Muscle of leg (tissue), 3 donors: ENCODE measurements at regions not wholly inside any gene's neighbourhood (a gene's known extent, or its start where the extent isn't known, plus 50 kb on each side); places are given as distances from the start of the nearest gene placed in this dataset.

Experiments used
- DNase-seq: peaks from one replicate; pipeline ENCODE4 v3.0.0; 2013
- H3K27ac ChIP-seq: one replicate; pipeline ENCODE4 v1.5.1; 2013; ENCODE audit warnings: mild to moderate bottlenecking, low read length, control low read depth
- H3K27me3 ChIP-seq: one replicate; pipeline ENCODE4 v1.6.1; 2013; ENCODE audit warnings: low read length; ENCODE audit not compliant: control insufficient read depth, insufficient read depth
- H3K36me3 ChIP-seq: one replicate; pipeline ENCODE4 v1.6.1; 2013; ENCODE audit warnings: low read length; ENCODE audit not compliant: control insufficient read depth, insufficient read depth
- H3K4me1 ChIP-seq: one replicate; pipeline ENCODE4 v1.6.1; 2013; ENCODE audit warnings: low read length; ENCODE audit not compliant: control insufficient read depth, insufficient read depth
- H3K4me3 ChIP-seq: one replicate; pipeline ENCODE4 v1.5.1; 2013; ENCODE audit warnings: low read length, control low read depth
- H3K9me3 ChIP-seq: replicated peaks from 2 replicates; pipeline ENCODE4 v1.6.1; 2013; ENCODE audit warnings: low read depth, low read length; ENCODE audit not compliant: control insufficient read depth
- WGBS: methylation state at CpG from one replicate; pipeline ENCODE4 v1.1.5; 2013; ENCODE audit warnings: missing lambda C conversion rate; ENCODE audit not compliant: insufficient coverage; 5-methylcytosine and 5-hydroxymethylcytosine counted together

DNA sequence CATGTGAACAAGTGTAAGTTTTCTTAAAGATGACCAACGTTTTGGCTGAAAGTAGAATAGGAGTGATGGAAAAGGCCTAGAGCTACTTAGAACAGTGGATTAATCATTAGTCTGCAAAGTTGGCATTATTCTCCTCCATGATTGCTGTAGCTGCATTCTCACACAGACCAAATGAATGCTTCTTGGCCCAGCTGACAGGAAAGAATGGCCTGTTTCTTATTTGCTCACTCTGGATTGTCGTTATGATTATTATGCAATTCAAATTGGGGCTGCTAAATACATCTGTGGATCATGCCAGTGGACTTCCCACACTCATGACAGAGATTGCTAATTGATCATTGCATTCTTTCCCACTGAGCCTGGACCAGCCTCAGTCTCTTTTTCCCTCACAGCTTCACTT lies 285.0 kb downstream of the STIM2 start:
- no peaks in the 10 kb centered on the region for H3K4me1 ChIP-seq
- DNase-seq, result peak; percentile 66
- no peak overlapping the region for H3K27ac ChIP-seq
- H3K27me3 ChIP-seq, result no peaks in the 10 kb centered on the region
- H3K36me3 ChIP-seq, result no peaks in the 10 kb centered on the region
- WGBS, result no CpG with 5 or more reads among the region's 2 CpGs
- no peaks in the 10 kb centered on the region for H3K9me3 ChIP-seq
- H3K4me3 ChIP-seq, result no peak overlapping the region

DNA sequence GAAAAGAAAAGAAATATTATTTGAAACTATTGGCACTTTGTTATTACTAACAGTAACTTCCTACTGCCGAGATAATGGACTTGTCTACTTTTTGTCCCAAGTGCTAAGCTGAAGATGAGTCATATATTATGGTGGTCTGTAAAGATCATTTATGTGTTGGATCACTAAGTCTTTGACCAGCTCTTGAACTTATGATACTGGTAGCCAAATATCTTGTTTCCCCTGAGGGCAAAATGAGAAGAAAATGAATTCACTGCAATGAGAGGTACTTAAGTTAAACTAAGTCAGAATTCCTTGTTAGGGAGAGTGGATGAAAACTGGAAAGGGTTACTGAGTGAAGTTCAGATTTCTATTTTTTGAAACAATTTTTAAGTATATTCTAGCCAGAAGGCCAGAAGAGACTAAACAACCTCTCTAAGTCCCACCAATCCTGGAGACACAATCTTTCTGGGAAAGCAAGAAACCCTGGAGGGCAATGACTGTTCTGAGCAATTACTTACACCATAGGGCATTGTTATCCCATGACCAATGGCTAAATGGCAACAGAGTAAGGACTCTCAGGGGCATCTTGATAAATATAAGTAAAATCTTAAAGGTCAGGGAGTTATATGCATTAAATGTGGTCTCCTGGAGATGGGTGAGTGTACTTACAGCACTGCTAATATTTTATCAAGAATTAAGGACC lies 287.7 kb downstream of the STIM2 start:
- no peaks in the 10 kb centered on the region for H3K27me3 ChIP-seq
- no peak overlapping the region for H3K4me3 ChIP-seq
- no CpG with 5 or more reads among the region's 1 CpG for WGBS
- no peaks in the 10 kb centered on the region for H3K36me3 ChIP-seq
- peak overlapping the region; percentile 20 for H3K27ac ChIP-seq
- no peaks in the 10 kb centered on the region for H3K9me3 ChIP-seq
- peak; percentile 92 for DNase-seq
- no peaks in the 10 kb centered on the region for H3K4me1 ChIP-seq

DNA sequence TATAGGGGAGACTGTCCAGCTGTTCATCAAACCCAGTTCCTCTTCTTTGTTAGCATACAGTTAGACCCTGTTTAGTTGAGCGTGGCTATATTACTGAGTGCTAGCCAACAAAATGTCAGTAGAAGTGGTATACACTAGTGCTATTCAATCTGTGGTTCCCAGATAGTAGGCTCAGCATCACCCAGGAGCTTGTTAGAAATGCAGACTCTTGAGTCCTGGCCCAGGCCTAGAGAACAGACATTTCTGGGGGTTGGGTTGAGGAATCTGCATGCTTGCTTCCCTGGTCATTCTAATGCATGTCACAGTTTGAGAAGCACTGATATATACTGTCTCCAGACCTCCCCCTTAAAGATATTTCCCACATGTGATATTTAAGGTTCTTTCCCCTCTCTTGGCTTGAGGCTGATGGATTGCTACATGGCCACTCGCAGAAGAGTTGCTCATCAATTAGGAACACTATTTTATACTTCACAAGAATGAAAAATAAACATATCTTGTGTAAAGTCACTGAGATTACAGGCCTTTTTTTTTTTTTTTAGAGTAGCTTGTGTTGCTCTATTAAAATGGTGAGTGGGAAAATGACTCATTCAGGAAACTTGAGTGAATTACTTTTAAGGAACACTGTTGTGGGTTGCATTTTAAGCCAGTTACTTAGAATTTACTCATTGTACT lies 289.0 kb downstream of the STIM2 start:
- WGBS, result no CpG with 5 or more reads among the region's 2 CpGs
- no peaks in the 10 kb centered on the region for H3K36me3 ChIP-seq
- DNase-seq, result no peak
- H3K9me3 ChIP-seq, result no peaks in the 10 kb centered on the region
- H3K4me1 ChIP-seq, result no peaks in the 10 kb centered on the region
- H3K4me3 ChIP-seq, result no peak overlapping the region
- no peak overlapping the region for H3K27ac ChIP-seq
- no peaks in the 10 kb centered on the region for H3K27me3 ChIP-seq

DNA sequence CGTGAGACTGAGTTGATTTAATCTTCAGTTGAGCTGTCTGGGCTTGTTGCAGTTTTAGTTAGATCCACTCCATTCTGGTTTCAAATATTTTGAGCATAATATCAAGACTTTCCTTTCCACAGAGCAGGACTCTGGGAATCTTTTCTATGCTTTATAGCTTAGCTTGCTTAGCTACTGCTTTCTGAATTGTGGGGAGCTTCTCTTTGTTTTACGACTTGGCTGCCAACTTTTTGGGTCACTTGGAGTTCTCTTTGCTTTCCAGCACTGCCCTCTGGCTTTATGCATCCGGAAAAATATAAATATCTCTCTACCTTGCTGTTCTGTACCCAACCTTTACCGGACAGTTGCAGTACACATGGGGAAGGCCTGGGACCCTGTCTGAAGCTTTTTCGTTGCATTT lies 292.1 kb downstream of the STIM2 start:
- Histone ChIP-seq H3K27ac (no peak overlapping the region), H3K36me3 (no peaks in the 10 kb centered on the region), H3K27me3 (no peaks in the 10 kb centered on the region), H3K4me3 (no peak overlapping the region), H3K9me3 (no peaks in the 10 kb centered on the region), H3K4me1 (peaks cover 4% of the 10 kb centered on the region)
- DNase-seq, result peak; percentile 71
- 73% methylated on average over 3 of the region's 5 CpGs for WGBS

DNA sequence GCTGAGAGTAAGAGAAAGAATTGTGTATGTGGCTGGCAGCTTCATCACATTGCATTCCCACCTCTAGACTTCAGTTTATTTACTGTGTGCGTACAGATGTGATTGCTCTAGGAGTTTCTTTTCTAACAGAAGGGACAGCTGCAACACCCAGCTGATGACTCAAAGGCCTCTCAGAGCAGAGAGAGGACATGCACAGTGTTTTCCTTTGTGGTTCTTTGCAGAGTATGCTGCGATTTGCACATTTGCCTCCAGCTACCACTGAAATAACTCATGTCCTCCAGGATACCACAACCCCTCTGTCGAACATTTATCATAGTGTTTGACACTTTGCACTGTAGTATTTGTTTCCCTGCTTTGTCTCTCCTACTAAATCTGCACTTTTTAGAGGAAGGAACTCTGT lies 294.1 kb downstream of the STIM2 start:
- H3K27me3 ChIP-seq, result no peaks in the 10 kb centered on the region
- peak; percentile 93 for DNase-seq
- H3K9me3 ChIP-seq, result no peaks in the 10 kb centered on the region
- no peak overlapping the region for H3K27ac ChIP-seq
- WGBS, result no CpG with 5 or more reads among the region's 3 CpGs
- H3K36me3 ChIP-seq, result no peaks in the 10 kb centered on the region
- no peak overlapping the region for H3K4me3 ChIP-seq
- H3K4me1 ChIP-seq, result peaks cover 4% of the 10 kb centered on the region

DNA sequence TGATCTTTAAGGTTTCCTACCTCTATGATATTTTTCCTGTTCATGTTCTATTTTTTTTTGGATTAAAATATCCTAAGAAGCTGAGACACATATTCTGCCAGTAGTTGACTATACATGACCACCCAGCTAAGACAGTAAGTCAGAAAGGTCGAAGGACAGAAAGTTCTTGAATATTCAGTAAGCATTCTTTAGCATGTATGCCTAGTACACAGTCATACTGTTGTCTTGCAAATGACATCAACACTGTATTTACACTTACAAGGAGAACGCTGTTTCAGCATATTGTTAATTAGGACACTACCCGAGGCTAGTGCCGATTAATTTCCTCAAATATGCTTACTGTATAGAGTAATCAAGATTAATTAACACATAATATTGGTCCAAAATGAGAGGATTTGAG lies 300.6 kb downstream of the STIM2 start:
- Histone ChIP-seq H3K9me3 (no peaks in the 10 kb centered on the region), H3K27ac (no peak overlapping the region), H3K4me1 (no peaks in the 10 kb centered on the region), H3K4me3 (no peak overlapping the region), H3K27me3 (no peaks in the 10 kb centered on the region), H3K36me3 (no peaks in the 10 kb centered on the region)
- no CpG with 5 or more reads among the region's 4 CpGs for WGBS
- DNase-seq, result no peak

DNA sequence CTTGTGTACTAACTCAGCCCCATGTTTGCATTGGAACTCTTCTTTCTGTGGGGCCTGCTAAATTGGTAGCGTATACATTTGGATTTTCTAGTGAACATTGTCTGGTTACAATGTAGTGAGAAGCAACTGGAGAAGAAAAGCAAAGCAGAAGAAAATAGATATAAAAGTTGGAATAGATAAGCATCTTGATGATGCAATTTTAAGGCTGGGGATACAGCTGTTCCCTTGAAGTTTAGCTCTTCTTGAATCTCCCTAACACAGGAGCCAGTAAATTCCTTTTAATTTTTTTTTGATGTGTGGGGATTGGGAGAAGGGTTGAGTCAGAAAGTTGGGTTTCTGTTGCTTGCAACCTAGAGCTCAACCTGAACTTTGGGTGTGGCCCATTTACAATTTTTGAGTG lies 308.1 kb downstream of the STIM2 start:
- H3K4me1 ChIP-seq, result no peaks in the 10 kb centered on the region
- no peaks in the 10 kb centered on the region for H3K36me3 ChIP-seq
- 100% methylated on average over 1 of the region's 1 CpG for WGBS
- no peak for DNase-seq
- no peak overlapping the region for H3K27ac ChIP-seq
- no peak overlapping the region for H3K4me3 ChIP-seq
- H3K27me3 ChIP-seq, result no peaks in the 10 kb centered on the region
- no peaks in the 10 kb centered on the region for H3K9me3 ChIP-seq

DNA sequence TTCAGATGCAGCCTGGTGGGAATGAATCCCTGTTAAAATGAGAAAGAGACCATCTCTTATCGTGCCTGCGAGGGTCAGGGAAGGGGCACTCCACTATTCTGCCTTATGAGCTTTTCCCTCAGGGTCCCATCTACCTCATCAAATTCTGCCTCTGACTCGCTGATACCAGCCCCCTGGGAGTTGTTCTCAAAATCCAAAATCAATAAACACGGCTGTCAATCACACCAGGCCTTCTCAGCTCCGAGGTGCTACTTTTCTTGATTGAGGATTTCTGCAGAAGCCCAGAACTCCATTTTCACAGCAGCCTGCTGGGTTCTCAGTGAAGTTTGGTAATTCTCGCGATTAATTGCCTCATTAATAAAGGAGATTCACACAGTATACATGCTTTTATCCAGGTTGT lies 312.6 kb downstream of the STIM2 start:
- DNase-seq, result no peak
- Histone ChIP-seq H3K4me3 (no peak overlapping the region), H3K27ac (no peak overlapping the region), H3K36me3 (no peaks in the 10 kb centered on the region), H3K4me1 (no peaks in the 10 kb centered on the region), H3K9me3 (no peaks in the 10 kb centered on the region), H3K27me3 (no peaks in the 10 kb centered on the region)
- WGBS, result 73% methylated on average over 2 of the region's 7 CpGs

DNA sequence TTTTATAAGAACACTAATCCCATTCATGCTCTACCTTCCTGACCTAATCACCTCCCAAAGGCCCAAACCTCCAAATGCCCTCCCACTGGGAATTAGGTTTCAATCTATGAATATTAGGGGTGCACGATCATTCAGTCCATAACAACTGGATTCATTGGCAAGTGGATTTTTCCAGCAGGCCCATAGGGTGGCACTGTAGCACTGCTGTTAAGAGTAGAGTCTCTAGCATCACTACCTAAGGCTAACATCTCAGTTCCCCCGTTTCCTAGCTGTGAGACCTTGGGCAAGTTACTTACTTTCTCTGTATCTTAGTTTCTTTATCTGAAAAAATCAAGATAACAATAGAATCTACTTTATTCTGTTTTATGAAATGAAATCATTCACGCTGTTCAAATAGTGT lies 315.8 kb downstream of the STIM2 start:
- Histone ChIP-seq H3K4me3 (no peak overlapping the region), H3K9me3 (no peaks in the 10 kb centered on the region), H3K4me1 (no peaks in the 10 kb centered on the region), H3K27me3 (no peaks in the 10 kb centered on the region), H3K27ac (no peak overlapping the region), H3K36me3 (no peaks in the 10 kb centered on the region)
- peak; percentile 70 for DNase-seq
- whole genome bisulfite sequencing, result no CpG with 5 or more reads among the region's 3 CpGs

DNA sequence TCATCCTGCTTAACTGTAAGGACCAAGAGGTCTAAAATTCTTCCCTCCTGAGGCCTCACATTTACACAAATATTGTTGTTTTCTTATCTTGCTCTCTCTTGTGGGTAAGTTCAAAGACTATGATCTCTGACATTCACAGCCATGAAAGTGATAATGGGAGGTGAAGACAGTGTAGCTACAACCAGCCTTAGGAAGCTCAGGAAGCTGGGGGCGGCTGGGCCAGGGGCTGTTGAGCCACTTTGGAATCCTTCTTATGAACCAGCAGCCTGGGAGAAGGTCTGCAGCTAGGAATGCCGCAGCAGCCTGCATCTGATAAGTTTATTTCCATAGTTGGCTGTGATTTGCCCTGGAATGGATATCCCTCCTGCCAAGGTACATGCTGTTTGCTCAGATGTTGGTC lies 316.2 kb downstream of the STIM2 start:
- H3K4me1 ChIP-seq, result no peaks in the 10 kb centered on the region
- H3K9me3 ChIP-seq, result no peaks in the 10 kb centered on the region
- DNase-seq, result no peak
- H3K4me3 ChIP-seq, result no peak overlapping the region
- 0% methylated on average over 1 of the region's 2 CpGs for WGBS
- H3K27me3 ChIP-seq, result no peaks in the 10 kb centered on the region
- H3K27ac ChIP-seq, result no peak overlapping the region
- no peaks in the 10 kb centered on the region for H3K36me3 ChIP-seq
